ENCODE measurements at regions not wholly inside any gene's neighbourhood (a gene's known extent, or its start where the extent isn't known, plus 50 kb on each side); places are given as distances from the start of the nearest gene placed in this dataset.

DNA sequence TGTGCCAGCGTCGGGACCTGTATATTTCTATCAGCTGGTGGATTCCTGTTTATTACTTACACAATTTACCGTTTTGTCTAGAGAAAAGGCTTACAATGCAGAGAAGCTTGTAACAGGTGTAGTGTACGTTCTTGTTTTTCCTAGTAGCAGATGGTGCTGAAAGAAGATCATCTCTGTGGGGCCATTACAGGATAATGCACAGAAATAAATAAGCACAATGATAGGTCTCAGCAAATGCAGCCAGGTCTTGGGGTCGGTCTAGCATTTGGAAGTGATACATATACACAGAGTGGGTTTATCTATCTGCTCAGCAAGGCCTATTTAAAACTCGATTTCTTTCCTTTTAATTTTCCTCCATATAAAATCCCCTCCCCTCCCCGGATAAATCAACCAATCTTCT, 180.9 kb upstream of the LCORL start:
- TF ChIP-seq, protein P1, sequence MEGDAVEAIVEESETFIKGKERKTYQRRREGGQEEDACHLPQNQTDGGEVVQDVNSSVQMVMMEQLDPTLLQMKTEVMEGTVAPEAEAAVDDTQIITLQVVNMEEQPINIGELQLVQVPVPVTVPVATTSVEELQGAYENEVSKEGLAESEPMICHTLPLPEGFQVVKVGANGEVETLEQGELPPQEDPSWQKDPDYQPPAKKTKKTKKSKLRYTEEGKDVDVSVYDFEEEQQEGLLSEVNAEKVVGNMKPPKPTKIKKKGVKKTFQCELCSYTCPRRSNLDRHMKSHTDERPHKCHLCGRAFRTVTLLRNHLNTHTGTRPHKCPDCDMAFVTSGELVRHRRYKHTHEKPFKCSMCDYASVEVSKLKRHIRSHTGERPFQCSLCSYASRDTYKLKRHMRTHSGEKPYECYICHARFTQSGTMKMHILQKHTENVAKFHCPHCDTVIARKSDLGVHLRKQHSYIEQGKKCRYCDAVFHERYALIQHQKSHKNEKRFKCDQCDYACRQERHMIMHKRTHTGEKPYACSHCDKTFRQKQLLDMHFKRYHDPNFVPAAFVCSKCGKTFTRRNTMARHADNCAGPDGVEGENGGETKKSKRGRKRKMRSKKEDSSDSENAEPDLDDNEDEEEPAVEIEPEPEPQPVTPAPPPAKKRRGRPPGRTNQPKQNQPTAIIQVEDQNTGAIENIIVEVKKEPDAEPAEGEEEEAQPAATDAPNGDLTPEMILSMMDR (IDR thresholded peaks at IDR 0.05 in 8 of 11, conservative IDR thresholded peaks at IDR 0.05 in 3 of 11) = no peak
- TF ChIP-seq POLR2AphosphoS5 (IDR thresholded peaks at IDR 0.05) (no peak), POLR2A (IDR thresholded peaks at IDR 0.05) (no peak)
